ENCODE measurements at regions not wholly inside any gene's neighbourhood (a gene's known extent, or its start where the extent isn't known, plus 50 kb on each side); places are given as distances from the start of the nearest gene placed in this dataset.

GRCh38 chr1:118716775-118717174, 271.4 kb downstream of the TBX15 start:
- no peak for ATAC-seq

- ATAC-seq: no peak
Observed at GRCh38 chr1:118711356-118711755, 276.8 kb downstream of the TBX15 start.

GRCh38 chr1:118698911-118699310, 289.2 kb downstream of the TBX15 start:
- ATAC-seq: no peak

- ATAC-seq: no peak
Observed at GRCh38 chr1:118692143-118692542, 296.0 kb downstream of the TBX15 start.

DNA sequence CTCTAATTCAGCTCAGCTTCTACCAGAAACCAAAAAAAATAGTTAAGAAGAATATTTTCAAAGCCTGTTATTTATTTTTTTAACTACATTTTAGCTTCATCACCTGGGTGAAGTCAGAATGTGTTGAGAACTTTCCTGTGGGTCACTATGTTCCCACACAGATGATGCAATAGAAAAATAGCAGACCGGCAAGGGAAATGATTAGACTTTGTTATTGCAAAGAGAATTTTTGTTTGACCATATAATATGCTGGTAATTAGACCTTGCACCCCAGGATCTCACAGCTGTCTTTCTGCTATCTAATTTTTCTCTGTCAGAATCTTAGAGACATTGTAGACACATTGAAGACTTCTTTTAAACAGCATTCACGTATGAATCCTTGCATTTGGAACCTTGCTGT, 299.3 kb downstream of the TBX15 start:
- no peak for ATAC-seq

GRCh38 chr1:118661769-118662320, 326.3 kb downstream of the TBX15 start:
- no peak for ATAC-seq

DNA sequence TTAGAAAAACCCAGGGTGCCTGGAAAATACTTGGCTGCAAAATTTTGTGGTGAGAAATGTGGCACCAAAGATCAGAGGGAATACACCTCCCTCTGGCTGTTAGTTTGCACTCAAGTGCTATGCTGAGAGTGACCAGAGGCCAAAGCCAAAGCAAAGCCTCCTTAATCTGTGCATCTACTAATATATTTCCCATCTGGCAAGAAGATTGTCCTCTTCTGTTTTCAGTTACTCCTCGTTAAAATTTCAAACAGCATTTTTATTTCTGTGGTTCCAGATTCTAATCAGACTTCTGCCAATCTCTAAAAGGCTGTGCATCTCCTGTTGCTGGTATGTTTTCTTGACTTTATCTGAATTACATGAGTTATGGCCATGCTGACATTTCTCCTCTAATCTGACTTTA, 327.4 kb downstream of the TBX15 start:
- ATAC-seq: no peak

DNA sequence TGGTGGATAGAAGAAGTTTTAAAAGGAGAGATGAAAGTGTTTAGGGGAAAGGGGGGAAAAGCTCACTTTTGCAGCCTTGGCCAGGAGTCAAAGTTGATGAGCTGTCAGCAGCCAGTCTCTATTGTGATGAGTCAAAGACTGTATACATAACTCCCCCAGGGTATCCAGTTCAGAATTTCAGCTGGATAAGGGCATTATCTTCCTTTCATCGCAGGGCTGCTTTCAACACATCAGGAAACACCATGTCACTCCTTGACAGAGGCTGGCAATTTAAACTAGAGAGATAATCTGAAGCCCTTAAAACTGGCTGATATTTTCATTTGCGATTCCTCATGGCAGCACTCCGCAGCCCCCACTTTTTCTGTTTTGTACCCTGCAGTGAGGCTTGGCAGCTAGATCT, 328.5 kb downstream of the TBX15 start:
- ATAC-seq: no peak

DNA sequence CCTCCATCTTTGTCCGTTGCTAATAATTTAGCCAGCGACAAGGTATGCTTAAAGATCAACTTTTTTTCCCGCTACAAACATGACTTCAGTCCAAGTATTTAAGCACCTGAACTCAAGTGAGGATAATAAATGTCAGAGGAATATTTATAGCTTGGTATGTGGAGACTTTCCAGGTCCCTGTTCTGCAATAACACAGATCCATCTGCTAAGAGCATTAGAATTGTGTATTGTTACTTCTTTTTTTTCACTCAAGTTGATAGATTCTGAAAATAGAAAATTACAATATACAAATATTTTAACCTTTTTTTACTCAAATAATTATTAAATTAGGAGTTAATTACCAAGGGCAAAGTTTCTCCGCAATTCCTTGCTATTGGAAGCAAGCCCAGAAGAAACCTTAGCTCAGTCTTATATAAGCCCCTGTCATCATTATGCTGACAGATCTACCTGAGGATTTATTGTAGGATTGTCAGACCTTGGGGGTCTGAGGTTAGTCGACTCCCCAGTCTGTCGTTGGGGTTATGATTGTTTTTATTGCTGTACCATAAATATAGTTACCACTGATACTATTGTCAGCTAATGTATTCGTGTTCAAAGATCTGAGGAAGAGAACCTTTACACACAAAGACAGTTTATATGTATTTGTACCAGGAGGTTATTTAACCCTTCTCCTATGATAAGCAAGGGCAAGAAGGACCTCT, 337.9 kb downstream of the TBX15 start:
- ATAC-seq: no peak

DNA sequence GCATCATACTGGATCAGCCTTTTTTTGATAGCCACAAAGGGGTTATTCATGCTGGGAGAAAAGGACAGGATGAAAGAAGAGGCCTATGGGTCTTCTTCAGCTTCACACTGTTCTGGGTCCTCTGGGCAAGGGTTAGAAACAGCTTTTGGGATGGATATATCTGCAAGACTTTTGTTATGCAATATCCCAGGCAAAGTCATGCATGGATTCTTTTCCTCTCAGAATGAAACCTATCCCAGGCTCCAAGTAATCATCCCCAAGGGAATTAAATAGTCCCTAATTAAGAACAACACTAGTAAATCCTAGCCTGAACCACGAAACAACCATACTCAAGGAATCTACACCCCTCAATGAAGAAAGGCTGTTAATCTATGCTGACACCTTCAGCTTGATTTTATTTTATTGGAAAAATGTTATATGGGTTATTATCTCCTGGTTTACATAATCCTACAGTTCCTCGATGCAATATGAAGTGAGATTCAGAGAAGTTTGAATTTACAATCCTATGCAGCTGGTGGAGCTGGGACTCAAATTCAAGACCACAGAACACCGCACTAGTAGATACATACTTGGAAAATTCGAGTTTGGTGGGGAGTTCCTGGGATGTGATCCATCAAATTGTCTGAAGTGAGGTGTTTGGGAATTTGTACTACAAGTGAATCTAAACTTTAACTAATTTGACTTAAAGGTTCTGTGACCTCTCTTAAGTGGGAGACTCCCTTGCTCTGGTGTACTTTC, 338.6 kb downstream of the TBX15 start:
- no peak for ATAC-seq

DNA sequence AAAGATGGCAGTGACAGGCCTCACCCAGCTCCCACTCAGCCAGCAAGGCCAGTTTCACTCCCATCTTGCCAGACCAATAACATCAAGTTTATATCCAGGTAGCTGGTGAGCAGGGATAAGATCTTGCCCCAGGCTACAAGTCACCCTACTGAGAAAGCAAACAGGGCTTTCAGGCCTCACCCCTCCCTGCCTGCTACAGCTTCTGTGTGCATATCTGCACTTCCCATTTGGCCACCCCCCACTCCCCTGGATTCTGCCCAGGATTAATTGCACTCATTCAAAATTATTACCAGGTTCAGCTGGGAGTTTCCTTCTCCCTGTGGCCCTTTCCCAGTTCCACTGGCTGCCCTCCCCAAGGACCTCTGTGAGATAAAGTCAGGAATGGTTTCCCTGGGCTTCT, 352.1 kb downstream of the TBX15 start:
- no peak for ATAC-seq

- no peak for ATAC-seq
Observed at GRCh38 chr1:118627435-118627834, 360.7 kb downstream of the TBX15 start.

- ATAC-seq: no peak
Observed at GRCh38 chr1:118621839-118622238, 366.3 kb downstream of the TBX15 start.

- no peak for ATAC-seq
Observed at GRCh38 chr1:118618618-118619340, 369.4 kb downstream of the TBX15 start.

- no peak for ATAC-seq
Observed at GRCh38 chr1:118617916-118618315, 370.2 kb downstream of the TBX15 start.

DNA sequence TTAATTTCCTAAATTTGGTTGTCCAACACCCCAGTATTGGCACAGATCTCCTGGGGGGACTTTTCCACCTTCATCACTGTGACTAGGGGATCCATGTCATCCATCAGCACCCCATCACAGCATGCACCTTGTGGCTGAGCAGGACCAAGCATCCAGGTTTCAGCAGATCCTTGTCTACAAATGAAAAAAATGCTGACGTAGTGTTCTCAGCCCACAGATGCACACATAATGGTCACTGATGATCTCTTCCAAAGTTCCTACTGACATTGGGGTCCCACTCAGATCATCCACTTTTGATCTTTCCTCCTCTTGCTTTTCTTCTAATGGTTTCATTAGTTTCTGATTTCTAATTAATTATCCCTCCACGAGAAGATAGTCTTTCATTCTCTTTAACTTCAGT, 373.1 kb downstream of the TBX15 start:
- ATAC-seq: no peak

DNA sequence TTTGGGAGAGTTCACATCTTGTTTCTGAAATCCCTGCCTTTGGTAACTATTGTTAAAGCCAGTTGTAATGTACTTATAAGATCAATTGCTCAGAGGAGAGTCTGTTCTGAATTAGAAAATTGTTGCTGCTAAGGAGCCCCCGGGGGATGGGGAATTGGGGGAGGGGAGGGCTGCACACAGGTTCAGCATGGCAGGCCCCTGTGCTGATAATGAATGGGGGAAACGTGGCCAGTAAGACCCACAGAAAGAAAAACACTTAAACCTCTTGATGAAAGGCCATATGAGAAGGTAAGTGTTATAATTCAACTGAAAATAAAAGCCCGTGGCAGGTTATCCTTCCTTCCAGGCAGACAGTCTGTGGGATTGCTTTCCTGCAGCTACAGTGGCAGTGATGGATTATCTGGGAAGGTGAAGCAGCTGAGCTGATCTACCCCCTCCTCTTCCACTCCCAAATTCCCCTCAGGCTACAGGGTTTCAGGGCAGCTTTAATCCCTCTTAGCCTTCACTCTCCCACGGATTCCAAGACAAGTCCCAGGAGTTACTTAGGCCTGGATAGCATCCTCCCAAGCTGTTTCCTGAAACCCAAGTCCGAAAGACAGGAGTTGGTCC, 398.8 kb downstream of the TBX15 start:
- no peak for ATAC-seq

DNA sequence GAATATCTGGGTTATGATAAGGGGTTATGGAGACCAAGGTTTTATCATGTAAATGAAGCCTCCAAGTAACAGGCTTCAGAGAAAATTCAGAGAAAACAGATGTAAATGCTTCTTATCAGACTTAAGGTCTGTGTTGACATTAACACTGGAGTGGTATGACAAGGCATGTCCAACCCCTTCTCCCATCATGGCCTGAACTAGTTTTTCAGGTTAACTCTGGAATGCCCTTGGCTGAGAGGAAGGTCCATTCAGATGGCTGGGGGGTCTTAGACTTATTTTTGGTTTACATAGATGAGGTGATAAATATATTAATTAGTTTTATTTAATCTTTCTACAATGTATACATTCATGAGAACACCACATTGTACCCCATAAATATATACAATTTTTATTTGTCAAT, 399.6 kb downstream of the TBX15 start:
- no peak for ATAC-seq

- no peak for ATAC-seq
Observed at GRCh38 chr1:118578276-118578675, 393.2 kb upstream of the SPAG17 start.

GRCh38 chr1:118575060-118575459, 390.0 kb upstream of the SPAG17 start:
- ATAC-seq: no peak

DNA sequence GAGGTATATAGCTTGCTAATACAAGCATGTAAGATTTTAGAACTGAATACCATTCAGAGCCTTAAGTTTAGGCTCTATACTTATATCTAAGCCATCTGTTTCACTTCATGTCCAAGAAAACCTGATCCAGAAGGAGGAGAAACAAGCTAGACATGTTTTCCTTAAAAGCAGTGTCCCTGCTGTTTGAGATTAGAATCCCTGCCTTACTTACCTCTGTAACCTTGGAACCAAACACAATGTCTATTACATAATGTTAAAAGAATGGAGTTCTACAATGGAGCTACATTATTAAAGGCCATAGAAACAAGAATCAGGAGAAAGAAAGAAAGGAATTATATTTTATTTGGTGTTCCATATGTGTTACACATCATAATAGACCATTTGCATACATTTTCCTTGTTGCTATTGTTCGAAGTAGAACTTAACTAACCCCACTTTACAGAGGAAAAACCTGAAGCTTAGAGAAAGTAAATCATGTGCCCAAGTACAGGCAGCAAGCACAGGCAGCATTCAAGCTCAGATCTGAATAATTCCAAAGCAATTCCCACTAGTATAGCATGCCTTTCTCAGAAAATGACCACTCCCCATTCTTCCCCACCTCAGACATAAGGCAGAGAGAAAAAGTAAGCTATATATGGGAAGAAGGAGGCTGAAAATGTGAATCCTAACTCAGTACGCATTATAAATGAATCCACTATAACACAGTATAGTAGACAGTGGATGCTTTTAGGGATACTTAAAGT, 380.1 kb upstream of the SPAG17 start:
- ATAC-seq: no peak
